H1 (cell line): ENCODE measurements at regions not wholly inside any gene's neighbourhood (a gene's known extent, or its start where the extent isn't known, plus 50 kb on each side); places are given as distances from the start of the nearest gene placed in this dataset.

ENCODE experiments used
- CTCF ChIA-PET: fragments of 300-600 bp; sonication (Branson Sonifier 250); formaldehyde crosslinking; loops from one replicate; lab custom pipeline; 2021; ENCODE audit not compliant: partially characterized antibody; lab: Charles Lee
- POLR2A ChIA-PET: fragments of 300-600 bp; sonication (Branson Sonifier 250); formaldehyde crosslinking; loops from one replicate; lab custom pipeline; 2021; ENCODE audit warnings: inconsistent platforms; ENCODE audit not compliant: partially characterized antibody; lab: Charles Lee
- DNase-seq, 2 experiments: peaks; one replicate each; pipeline versions ENCODE4 v3.0.0 to v3.0.0-alpha.2; 2010 to 2022; ENCODE audit warnings: low spot score in 2 of 2, low read depth in 1 of 2, mixed read lengths in 1 of 2
- FAIRE-seq: peaks from 2 replicates; lab custom pipeline; 2011; peaks lifted over from hg19 to GRCh38; lab: Jason Lieb, UNC
- H2AFZ ChIP-seq: 2 replicates; pipeline ENCODE4 v1.8.1; 2012; ENCODE audit warnings: low read length, inconsistent platforms
- H2AK5ac ChIP-seq: 2 replicates; pipeline ENCODE4 v1.6.1; 2013; ENCODE audit warnings: low read depth, low read length
- H2BK120ac ChIP-seq: replicated peaks from 2 replicates; pipeline ENCODE3; 2013; ENCODE audit warnings: low read depth, low read length, inconsistent platforms
- H2BK12ac ChIP-seq: 2 replicates; pipeline ENCODE4 v1.6.1; 2013; ENCODE audit warnings: low read depth, low read length
- H2BK15ac ChIP-seq: 2 replicates; pipeline ENCODE4 v1.6.1; 2013; ENCODE audit warnings: low read length
- H2BK20ac ChIP-seq: 2 replicates; pipeline ENCODE4 v1.6.1; 2013; ENCODE audit warnings: low read length
- H2BK5ac ChIP-seq: 2 replicates; pipeline ENCODE4 v1.6.1; 2013; ENCODE audit warnings: low read depth, low read length
- H3K14ac ChIP-seq: 2 replicates; pipeline ENCODE4 v1.6.1; 2013; ENCODE audit warnings: inconsistent platforms; ENCODE audit not compliant: insufficient read length
- H3K18ac ChIP-seq: 2 replicates; pipeline ENCODE4 v1.6.1; 2013; ENCODE audit warnings: low read length; ENCODE audit errors: extremely low read depth
- H3K23ac ChIP-seq: 2 replicates; pipeline ENCODE4 v1.6.1; 2013; ENCODE audit warnings: inconsistent platforms; ENCODE audit not compliant: insufficient read length
- H3K23me2 ChIP-seq: 2 replicates; pipeline ENCODE4 v1.6.1; 2013; ENCODE audit warnings: low read depth, low read length
- H3K27ac ChIP-seq: 2 replicates; pipeline ENCODE4 v1.6.1; 2011; ENCODE audit warnings: low read depth, low read length, inconsistent platforms
- H3K27me3 ChIP-seq, 4 experiments: replicated peaks in 1 of 4; 1 replicate in 1 of 4; 2 replicates in 3 of 4; pipeline versions ENCODE4 v1.6.1 to v1.8.1; 2011 to 2013; ENCODE audit warnings: low read length in 3 of 4, mild to moderate bottlenecking in 3 of 4, inconsistent platforms in 2 of 4, mixed read lengths in 2 of 4, moderate library complexity in 1 of 4; ENCODE audit not compliant: control insufficient read depth in 3 of 4, insufficient read depth in 3 of 4; ENCODE audit errors: extremely low read depth in 1 of 4
- H3K36me3 ChIP-seq, 4 experiments: 2 replicates each; pipeline versions ENCODE4 v1.6.1 to v1.8.1; 2011 to 2013; ENCODE audit warnings: mild to moderate bottlenecking in 4 of 4, low read length in 3 of 4, moderate library complexity in 2 of 4, control low read depth in 1 of 4, inconsistent platforms in 1 of 4; ENCODE audit not compliant: insufficient read depth in 4 of 4, control insufficient read depth in 2 of 4
- H3K4ac ChIP-seq: replicated peaks from 2 replicates; pipeline ENCODE3; 2013; ENCODE audit warnings: low read length, low read depth, mixed read lengths, inconsistent platforms; ENCODE audit not compliant: insufficient read length
- H3K4me1 ChIP-seq, 4 experiments: replicated peaks in 1 of 4; 1 replicate in 1 of 4; 2 replicates in 3 of 4; pipeline versions ENCODE4 v1.6.1 to v1.8.1; 2011 to 2013; ENCODE audit warnings: low read length in 3 of 4, inconsistent platforms in 2 of 4, mixed read lengths in 1 of 4; ENCODE audit not compliant: insufficient read depth in 4 of 4, control insufficient read depth in 3 of 4
- H3K4me2 ChIP-seq, 2 experiments: 2 replicates each; pipeline versions ENCODE4 v1.6.1 to v1.8.1; 2011 to 2013; ENCODE audit warnings: low read depth in 2 of 2, low read length in 2 of 2, control low read depth in 1 of 2, inconsistent platforms in 1 of 2, mild to moderate bottlenecking in 1 of 2; ENCODE audit not compliant: insufficient read depth in 1 of 2
- H3K4me3 ChIP-seq, 4 experiments: fragments of 200-600, 300-600 bp in 1 of 4; sonication (generic), shearing (Covaris generic), sonication (Bioruptor Twin) in 1 of 4; 2 replicates each; pipeline versions ENCODE4 v1.5.1 to v1.8.1; 2011 to 2016; ENCODE audit warnings: low read length in 4 of 4, low read depth in 3 of 4, control low read depth in 2 of 4, inconsistent platforms in 2 of 4, mild to moderate bottlenecking in 2 of 4, mixed read lengths in 1 of 4, moderate library complexity in 1 of 4; ENCODE audit not compliant: insufficient read depth in 2 of 4; ENCODE audit errors: extremely low read depth in 1 of 4
- H3K56ac ChIP-seq: replicated peaks from 2 replicates; pipeline ENCODE3; 2013; ENCODE audit warnings: low read depth, mild to moderate bottlenecking, mixed read lengths, low read length, inconsistent platforms; ENCODE audit not compliant: insufficient read length
- H3K79me1 ChIP-seq: 2 replicates; pipeline ENCODE4 v1.6.1; 2013; ENCODE audit warnings: low read depth, low read length, control low read depth
- H3K79me2 ChIP-seq, 2 experiments: 2 replicates each; pipeline versions ENCODE4 v1.6.1 to v1.8.1; 2012 to 2013; ENCODE audit warnings: low read length in 2 of 2, mild to moderate bottlenecking in 2 of 2, inconsistent platforms in 1 of 2; ENCODE audit not compliant: insufficient read depth in 2 of 2, control insufficient read depth in 1 of 2
- H3K9ac ChIP-seq, 4 experiments: replicated peaks in 1 of 4; 1 replicate in 1 of 4; 2 replicates in 3 of 4; pipeline versions ENCODE4 v1.6.1 to v1.8.1; 2011 to 2013; ENCODE audit warnings: low read depth in 3 of 4, low read length in 3 of 4, control low read depth in 2 of 4, mild to moderate bottlenecking in 2 of 4, moderate library complexity in 2 of 4, inconsistent platforms in 1 of 4; ENCODE audit errors: extremely low read depth in 1 of 4
- H3K9me3 ChIP-seq, 2 experiments: 2 replicates each; pipeline versions ENCODE4 v1.6.1 to v1.8.1; 2012 to 2013; ENCODE audit warnings: mild to moderate bottlenecking in 2 of 2, moderate library complexity in 2 of 2, control low read depth in 1 of 2, inconsistent platforms in 1 of 2, low read depth in 1 of 2, low read length in 1 of 2, mixed read lengths in 1 of 2; ENCODE audit not compliant: insufficient read depth in 2 of 2
- H4K20me1 ChIP-seq, 2 experiments: replicated peaks in 1 of 2; 2 replicates each; pipeline versions ENCODE3 to v1.8.1; 2011 to 2013; ENCODE audit warnings: inconsistent platforms in 2 of 2, low read length in 2 of 2, mild to moderate bottlenecking in 1 of 2; ENCODE audit not compliant: insufficient read depth in 2 of 2, control insufficient read depth in 1 of 2
- H4K5ac ChIP-seq: 2 replicates; pipeline ENCODE4 v1.6.1; 2013; ENCODE audit warnings: low read length, low read depth, mixed read lengths, inconsistent platforms; ENCODE audit not compliant: insufficient read length
- H4K8ac ChIP-seq: 2 replicates; pipeline ENCODE4 v1.8.0; 2013; ENCODE audit warnings: mild to moderate bottlenecking, moderate library complexity, low read length, inconsistent platforms; ENCODE audit not compliant: insufficient read depth; ENCODE audit errors: extremely low read depth
- H4K91ac ChIP-seq: replicated peaks from 2 replicates; pipeline ENCODE3; 2013; ENCODE audit warnings: low read length, mixed read lengths, inconsistent platforms; ENCODE audit not compliant: insufficient read length
- BRCA1 ChIP-seq: IDR thresholded peaks from 2 replicates; pipeline ENCODE4 v1.6.1; 2012; ENCODE audit warnings: low read depth, low read length, improper control_type of control experiment
- GABPA ChIP-seq: IDR thresholded peaks from 2 replicates; pipeline ENCODE4 v1.6.1; 2011; ENCODE audit warnings: mild to moderate bottlenecking, low read length, moderate library complexity, borderline replicate concordance; ENCODE audit not compliant: insufficient read depth
- GTF2F1 ChIP-seq: IDR thresholded peaks from 2 replicates; pipeline ENCODE4 v1.6.1; 2012; ENCODE audit warnings: low read depth, low read length, improper control_type of control experiment, borderline replicate concordance
- HDAC2 ChIP-seq, 2 experiments: fragments of 300-600 bp in 1 of 2; sonication (generic) in 1 of 2; IDR thresholded peaks; 2 replicates each; pipeline ENCODE4 v1.6.1; 2011 to 2012; ENCODE audit warnings: low read depth in 2 of 2, low read length in 2 of 2, mild to moderate bottlenecking in 2 of 2, moderate library complexity in 2 of 2, borderline replicate concordance in 1 of 2, inconsistent platforms in 1 of 2
- HDAC6 ChIP-seq: IDR thresholded peaks from one replicate; pipeline ENCODE4 v1.7.1; 2012; ENCODE audit warnings: low read depth, mild to moderate bottlenecking, inconsistent platforms, low read length, moderate library complexity
- NANOG ChIP-seq: IDR thresholded peaks from 2 replicates; pipeline ENCODE4 v1.6.1; 2011; ENCODE audit warnings: low read length, low read depth, mild to moderate bottlenecking, inconsistent platforms; ENCODE audit not compliant: insufficient read depth, poor library complexity, severe bottlenecking
- PHF8 ChIP-seq: fragments of 200-600 bp; sonication (generic); conservative IDR thresholded peaks from 2 replicates; pipeline ENCODE4 v1.7.1; 2012; ENCODE audit warnings: low read depth, mild to moderate bottlenecking, inconsistent platforms, low read length, moderate library complexity
- RXRA ChIP-seq: IDR thresholded peaks from 2 replicates; pipeline ENCODE4 v1.6.1; 2011; ENCODE audit warnings: low read depth, mild to moderate bottlenecking, low read length, moderate library complexity; ENCODE audit not compliant: insufficient read depth
- SIN3A ChIP-seq, 2 experiments: IDR thresholded peaks in 1 of 2; conservative IDR thresholded peaks in 1 of 2; 2 replicates each; pipeline ENCODE4 v1.6.1; 2011 to 2012; ENCODE audit warnings: low read length in 2 of 2, improper control_type of control experiment in 1 of 2, low read depth in 1 of 2, mild to moderate bottlenecking in 1 of 2
- SIRT6 ChIP-seq: IDR thresholded peaks from one replicate; pipeline ENCODE4 v1.7.1; 2012; ENCODE audit warnings: low read length, inconsistent platforms
- WGBS, 2 experiments: shearing (Covaris generic) in 1 of 2; methylation state at CpG; one replicate each; pipeline versions ENCODE4 v1.1.6 to v1.1.7; 2013 to 2015; ENCODE audit warnings: low lambda C conversion rate in 2 of 2, mixed read lengths in 2 of 2, inconsistent platforms in 1 of 2, low coverage in 1 of 2, missing lambda C conversion rate in 1 of 2; ENCODE audit not compliant: insufficient replicate concordance in 2 of 2, insufficient coverage in 1 of 2, insufficient read length in 1 of 2; ENCODE audit errors: extremely low coverage in 1 of 2, missing lambda C conversion rate in 1 of 2; 5-methylcytosine and 5-hydroxymethylcytosine counted together
- TF ChIP-seq, protein P1 (sequence below): IDR thresholded peaks from 2 replicates; pipeline ENCODE4 v1.6.1; 2011; ENCODE audit warnings: low read depth, mild to moderate bottlenecking, low read length; ENCODE audit not compliant: insufficient read depth

DNA sequence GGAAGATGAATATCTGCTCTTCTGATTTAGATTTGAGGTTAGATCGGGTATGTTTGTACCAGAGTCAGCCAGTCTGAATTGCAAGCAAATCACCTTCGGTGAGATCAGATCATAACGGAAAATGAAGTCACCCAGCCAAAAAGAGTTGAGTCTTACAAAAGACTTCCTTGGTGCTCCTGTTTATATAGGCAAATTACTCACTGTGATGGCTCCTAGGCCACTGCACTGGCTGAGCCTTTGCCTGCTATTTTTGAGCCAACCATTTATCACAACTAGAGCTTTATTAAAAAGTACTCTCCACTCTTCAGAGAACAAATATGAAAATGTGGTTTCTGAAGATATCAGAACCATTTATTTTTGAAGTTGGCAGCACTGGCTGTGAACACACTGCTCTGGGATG lies 277.7 kb upstream of the PCSK5 start:
- Histone ChIP-seq H3K56ac (no peak overlapping the region), H3K23ac (no peak overlapping the region), H3K4me3 (no peak overlapping the region), H3K79me1 (no peaks in the 10 kb centered on the region), H3K4ac (no peak overlapping the region), H2BK15ac (no peak overlapping the region), H2BK120ac (no peak overlapping the region), H4K8ac (no peak overlapping the region), H3K36me3 (no peaks in the 10 kb centered on the region), H3K18ac (no peak overlapping the region), H2BK12ac (no peak overlapping the region), H3K23me2 (no peaks in the 10 kb centered on the region), H4K5ac (no peak overlapping the region), H2BK20ac (no peak overlapping the region), H3K27me3 (no peaks in the 10 kb centered on the region), H3K9ac (no peak overlapping the region), H2AK5ac (no peak overlapping the region), H3K4me2 (no peak overlapping the region), H3K4me1 (no peaks in the 10 kb centered on the region), H4K20me1 (no peaks in the 10 kb centered on the region), H4K91ac (no peak overlapping the region), H3K27ac (no peak overlapping the region), H3K9me3 (no peaks in the 10 kb centered on the region), H2BK5ac (no peak overlapping the region), H3K14ac (no peak overlapping the region), H3K79me2 (no peaks in the 10 kb centered on the region), H2AFZ (no peak overlapping the region)
- 88% methylated on average over 3 of the region's 3 CpGs; no CpG with 5 or more reads in 1 of the 2 experiments for WGBS, 2 experiments
- DNase-seq (no peak), FAIRE-seq (no peak)
- ChIA-PET POLR2A (no interaction called here), CTCF (no interaction called here)
- TF ChIP-seq SIN3A (conservative IDR thresholded peaks at IDR 0.05 in 1 of 2, IDR thresholded peaks at IDR 0.05 in 1 of 2; ENCODE audit: low read depth in 1 of 2, low read length in 2 of 2), result no peak
- no peak for TF ChIP-seq HDAC6
- no peak for TF ChIP-seq HDAC2 (IDR thresholded peaks at IDR 0.05; ENCODE audit: borderline replicate concordance in 1 of 2, low read depth in 2 of 2, low read length in 2 of 2)
- TF ChIP-seq PHF8, result no peak
- TF ChIP-seq NANOG, result no peak
- no peak for TF ChIP-seq SIRT6
- TF ChIP-seq RXRA, result no peak
- no peak for TF ChIP-seq GTF2F1
- TF ChIP-seq, protein P1, sequence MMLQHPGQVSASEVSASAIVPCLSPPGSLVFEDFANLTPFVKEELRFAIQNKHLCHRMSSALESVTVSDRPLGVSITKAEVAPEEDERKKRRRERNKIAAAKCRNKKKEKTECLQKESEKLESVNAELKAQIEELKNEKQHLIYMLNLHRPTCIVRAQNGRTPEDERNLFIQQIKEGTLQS, result no peak
- TF ChIP-seq BRCA1, result no peak
- no peak for TF ChIP-seq GABPA
